ENCODE measurements at regions not wholly inside any gene's neighbourhood (a gene's known extent, or its start where the extent isn't known, plus 50 kb on each side); places are given as distances from the start of the nearest gene placed in this dataset.

- TF ChIP-seq POLR2A (IDR thresholded peaks at IDR 0.05; ENCODE audit: borderline replicate concordance, extremely low read depth, insufficient read depth, insufficient read length) (no peak), SP1 (IDR thresholded peaks at IDR 0.05; ENCODE audit: low read depth) (no peak)
Observed at GRCh38 chr6:2556761-2557160, 194.0 kb downstream of the MYLK4 start.

Data from HCT116 (cell line).